CD4-positive, alpha-beta T cell treated with Interleukin-2 at 100 ng/mL for 4 hours (primary cell): ENCODE measurements at regions not wholly inside any gene's neighbourhood (a gene's known extent, or its start where the extent isn't known, plus 50 kb on each side); places are given as distances from the start of the nearest gene placed in this dataset.

Experiments
- DNase-seq: peaks from one replicate; pipeline ENCODE4 v3.0.0-alpha.2; 2020; ENCODE audit warnings: low spot score

DNA sequence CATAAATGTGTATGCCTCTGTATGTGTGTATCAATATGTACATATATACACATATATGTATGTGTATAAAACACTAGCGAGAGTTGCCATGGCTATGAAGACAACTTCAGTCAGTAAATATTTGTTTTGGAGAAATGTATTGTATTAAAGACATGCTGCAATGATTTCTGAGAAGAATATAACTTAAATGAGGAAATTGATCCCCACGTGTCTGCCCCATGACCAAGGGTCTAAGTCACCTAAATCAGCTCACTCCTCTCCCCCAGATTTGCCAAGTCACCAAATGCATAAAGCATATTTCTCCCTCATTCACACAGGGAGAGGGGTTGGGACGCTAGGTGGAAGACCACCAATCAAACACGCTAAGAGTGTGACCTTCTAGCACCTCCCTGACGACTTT lies 58.3 kb upstream of the LYST start:
- DNase-seq: no peak

DNA sequence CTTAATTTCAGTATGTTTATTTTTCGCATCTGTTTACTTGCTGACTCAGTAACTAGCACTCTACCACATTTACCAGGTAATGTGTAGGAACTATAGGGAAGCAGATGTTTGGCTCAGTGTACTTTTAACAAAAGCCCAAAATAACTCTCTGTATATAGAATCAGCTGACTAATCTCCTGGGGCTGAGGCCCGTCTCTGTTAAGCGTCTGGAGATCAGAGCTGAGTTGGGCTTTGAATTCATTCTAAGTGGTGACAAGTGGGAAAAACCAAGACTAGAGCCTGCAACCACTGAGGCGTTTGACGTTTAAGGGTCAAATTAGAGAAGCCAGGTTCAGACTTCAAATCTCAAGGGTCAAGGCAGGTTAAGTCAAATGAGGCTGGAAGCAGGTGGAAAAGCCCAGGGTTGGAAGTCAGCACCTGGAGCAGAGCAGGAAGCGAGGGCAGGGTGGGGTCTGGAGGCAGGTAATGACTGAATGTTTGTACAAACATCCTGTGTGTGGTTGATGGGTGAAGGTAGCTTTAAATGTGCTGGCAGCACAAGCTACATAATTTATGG lies 56.8 kb upstream of the LYST start:
- DNase-seq: peak; percentile 50

DNA sequence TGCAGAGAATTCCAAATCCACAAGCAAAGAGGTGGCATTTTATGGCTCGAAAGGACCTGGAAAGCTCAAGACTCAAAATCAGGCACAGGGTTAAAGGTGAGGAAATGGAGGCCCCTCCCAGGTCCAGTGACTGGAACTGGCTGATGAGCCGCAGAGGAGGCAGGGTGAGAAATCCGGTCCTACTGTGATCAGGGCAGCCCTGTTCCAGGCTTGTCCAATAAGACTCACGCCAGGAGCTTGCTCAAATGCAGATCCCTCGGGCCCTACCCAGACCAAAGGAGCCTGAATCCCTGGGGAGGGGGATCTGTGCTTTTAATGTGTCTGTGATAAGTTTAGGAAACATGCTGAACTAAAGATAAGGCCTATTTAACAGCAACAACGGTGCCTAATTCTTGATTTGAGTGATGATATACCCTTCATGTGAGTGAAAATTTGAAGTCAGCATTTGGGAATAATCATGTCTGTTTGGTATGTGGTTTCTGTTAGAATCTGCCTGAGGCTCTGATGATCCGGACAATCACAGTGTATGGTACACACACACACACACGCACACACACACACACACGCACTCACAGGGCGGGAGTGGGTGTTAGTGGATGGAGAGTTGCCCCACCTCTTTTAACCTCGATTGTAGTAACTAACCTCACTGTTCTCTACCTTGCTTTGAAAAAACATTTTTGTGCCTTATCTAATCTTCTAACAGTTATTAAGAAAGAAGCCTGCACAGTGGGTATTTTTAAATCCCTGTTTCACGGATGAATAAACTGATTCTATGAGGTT lies 54.1 kb upstream of the LYST start:
- no peak for DNase-seq

DNA sequence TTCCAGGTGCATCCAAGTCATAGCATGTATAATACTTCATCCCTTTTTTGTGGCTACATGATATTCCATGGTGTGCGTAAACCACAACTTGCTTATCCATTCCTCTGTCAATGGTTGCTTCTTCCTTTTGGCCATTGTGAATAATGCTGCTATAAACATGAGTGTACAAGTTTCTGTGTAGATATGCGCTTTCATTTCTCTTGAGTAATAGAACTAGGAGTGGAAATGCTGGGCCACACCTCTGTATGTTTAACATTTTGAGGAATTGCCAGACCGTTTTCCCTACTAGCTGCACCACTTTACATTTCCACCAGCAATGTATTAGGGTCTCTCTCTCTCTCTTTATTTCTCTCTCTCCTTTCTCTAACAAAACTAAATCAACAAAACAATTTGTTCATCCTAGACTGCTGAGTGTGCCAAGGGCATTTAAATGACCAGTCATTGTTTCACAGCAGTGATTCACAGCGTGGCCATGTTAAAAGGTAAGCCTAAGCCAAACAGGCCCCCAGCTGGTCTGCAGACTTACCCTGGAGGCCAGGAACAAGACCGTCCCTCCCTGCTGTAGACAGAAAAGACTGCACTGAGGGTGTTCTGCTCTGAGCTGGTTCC lies 53.2 kb upstream of the LYST start:
- DNase-seq: no peak

DNA sequence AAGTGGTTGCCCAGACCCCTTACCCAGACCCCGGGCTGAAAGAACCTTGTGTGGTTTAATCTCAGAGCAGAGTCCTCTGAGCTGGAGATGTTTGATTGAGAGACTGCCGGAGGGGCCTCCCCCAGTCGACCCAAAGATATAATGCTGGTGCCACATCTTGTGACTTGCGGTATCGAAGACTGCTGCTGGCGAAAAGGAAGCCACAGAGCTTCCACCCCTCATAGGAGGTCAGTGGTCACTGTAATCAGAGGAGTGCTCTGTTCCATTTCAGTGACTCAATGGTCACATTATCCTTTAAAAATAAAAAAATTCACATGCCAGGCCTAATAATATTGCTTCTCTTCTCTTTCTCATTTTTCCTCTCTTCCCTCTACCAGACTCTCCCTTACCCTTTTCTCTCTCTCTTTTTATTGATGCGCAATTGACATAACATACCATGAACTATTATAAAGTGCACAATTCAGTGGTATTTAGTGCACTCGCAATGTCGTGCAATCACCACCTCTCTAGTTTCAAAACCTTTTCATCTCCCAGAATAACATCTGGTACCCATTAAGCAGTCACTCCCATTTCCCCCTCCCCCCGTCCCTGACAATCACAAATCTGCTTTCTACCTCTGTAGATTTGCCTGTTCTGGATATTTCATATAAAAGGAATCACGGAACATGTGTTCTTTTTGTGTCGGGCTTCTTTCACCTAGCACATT lies 52.6 kb upstream of the LYST start:
- no peak for DNase-seq

DNA sequence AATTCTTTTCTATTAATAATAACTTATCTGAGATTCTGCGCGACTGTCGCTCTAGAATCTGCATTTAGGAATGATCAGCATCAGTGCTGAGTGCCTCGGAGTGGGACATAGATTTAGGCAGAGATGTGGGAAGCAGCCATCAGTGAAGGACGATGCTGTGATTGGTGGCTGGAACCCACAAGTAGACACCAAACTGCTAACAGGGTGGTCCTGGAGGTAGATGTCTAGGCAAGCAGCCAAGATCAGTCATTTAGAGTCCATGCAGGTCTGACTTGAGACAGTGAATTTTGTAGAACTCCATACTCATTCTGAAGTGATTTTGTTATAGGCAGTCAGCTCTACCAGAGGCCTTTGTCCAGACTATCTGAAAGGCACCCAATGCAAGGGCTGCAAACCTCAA lies 51.8 kb upstream of the LYST start:
- DNase-seq: no peak

DNA sequence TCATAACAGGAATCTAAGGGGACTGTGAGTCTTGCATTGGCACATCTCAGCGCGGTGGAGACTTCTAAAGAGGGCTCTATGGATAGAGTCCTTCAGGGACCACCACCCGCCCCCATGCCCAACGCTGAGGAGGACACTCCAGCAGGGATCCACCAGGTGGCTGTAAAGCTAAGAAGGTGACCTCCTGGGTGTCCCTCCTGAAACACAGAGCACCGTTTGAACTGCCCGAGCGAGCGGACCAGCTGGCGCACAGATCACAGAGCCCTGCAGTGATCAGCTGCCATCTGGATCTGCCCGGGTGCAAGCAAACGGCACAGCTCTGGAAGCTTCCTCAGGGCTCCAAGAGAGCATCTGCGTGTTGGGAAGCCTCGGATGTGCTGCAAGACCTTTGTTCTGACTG lies 51.3 kb upstream of the LYST start:
- no peak for DNase-seq

DNA sequence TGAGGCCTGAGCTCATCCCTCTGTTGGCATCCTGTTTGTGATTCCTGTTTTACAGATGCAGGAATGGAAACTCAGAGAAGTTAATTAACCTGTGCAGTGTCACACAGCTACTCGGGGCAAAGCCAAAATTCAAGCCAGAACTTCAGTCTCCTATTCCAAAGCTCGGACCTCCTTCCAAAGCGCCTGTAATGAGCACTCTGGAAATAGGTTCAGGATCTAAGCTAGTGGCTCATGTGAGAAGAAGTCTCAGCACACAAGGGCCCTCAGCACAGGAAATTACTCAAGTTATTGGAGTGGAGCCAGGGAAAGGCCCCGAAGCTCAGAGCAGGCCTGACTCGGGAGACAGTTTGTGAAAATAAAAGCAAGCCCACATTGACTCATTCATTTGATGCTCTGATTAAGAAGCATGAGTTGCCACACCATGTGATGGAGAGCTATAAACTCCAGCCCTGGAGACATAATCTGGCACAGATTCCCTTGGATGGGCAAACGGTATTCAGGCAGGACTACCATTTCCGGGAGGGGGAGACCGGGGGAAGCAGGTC lies 50.6 kb upstream of the LYST start:
- DNase-seq: peak; percentile 83
